ENCODE measurements at regions not wholly inside any gene's neighbourhood (a gene's known extent, or its start where the extent isn't known, plus 50 kb on each side); places are given as distances from the start of the nearest gene placed in this dataset.

DNA sequence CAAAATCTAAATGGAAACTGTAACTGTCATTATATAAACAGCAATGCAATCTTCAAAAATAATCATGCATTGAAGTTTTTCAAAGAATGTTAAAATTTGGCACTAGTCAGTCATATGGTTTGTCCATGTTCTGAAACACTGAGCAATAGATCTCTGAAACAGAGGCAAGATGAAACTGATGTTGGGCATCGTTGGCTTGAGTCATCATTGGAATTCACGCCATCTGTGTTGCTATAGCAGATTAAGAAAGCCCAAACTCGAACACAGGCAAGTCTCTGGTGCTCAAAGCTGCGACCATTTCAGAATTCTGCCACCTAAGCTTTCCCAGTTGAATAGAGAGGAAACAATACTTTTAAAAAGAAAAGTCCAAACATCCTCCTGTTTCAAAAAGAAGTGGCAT is 114.1 kb upstream of the PPARGC1A start:
- TF ChIP-seq, protein P1, sequence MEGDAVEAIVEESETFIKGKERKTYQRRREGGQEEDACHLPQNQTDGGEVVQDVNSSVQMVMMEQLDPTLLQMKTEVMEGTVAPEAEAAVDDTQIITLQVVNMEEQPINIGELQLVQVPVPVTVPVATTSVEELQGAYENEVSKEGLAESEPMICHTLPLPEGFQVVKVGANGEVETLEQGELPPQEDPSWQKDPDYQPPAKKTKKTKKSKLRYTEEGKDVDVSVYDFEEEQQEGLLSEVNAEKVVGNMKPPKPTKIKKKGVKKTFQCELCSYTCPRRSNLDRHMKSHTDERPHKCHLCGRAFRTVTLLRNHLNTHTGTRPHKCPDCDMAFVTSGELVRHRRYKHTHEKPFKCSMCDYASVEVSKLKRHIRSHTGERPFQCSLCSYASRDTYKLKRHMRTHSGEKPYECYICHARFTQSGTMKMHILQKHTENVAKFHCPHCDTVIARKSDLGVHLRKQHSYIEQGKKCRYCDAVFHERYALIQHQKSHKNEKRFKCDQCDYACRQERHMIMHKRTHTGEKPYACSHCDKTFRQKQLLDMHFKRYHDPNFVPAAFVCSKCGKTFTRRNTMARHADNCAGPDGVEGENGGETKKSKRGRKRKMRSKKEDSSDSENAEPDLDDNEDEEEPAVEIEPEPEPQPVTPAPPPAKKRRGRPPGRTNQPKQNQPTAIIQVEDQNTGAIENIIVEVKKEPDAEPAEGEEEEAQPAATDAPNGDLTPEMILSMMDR (IDR thresholded peaks at IDR 0.05) = no peak
- TF ChIP-seq POLR2A (IDR thresholded peaks at IDR 0.05) = no peak
- no peak overlapping the region for H3K4me3 ChIP-seq
- H3K9me3 ChIP-seq (replicated peaks in 1 of 3) = no peaks in the 10 kb centered on the region
- no peak for DNase-seq
- H3K4me1 ChIP-seq (replicated peaks in 1 of 2) = no peaks in the 10 kb centered on the region
- H3K27me3 ChIP-seq = no peaks in the 10 kb centered on the region
- WGBS, 4 donors = 67 to 82% (median 74%) methylated on average over 4 of the region's 4 CpGs
- intact Hi-C loops (cut with DNase I) = no loop called here
- H3K27ac ChIP-seq = no peak overlapping the region
- no peaks in the 10 kb centered on the region for H3K36me3 ChIP-seq (replicated peaks in 1 of 2)

DNA sequence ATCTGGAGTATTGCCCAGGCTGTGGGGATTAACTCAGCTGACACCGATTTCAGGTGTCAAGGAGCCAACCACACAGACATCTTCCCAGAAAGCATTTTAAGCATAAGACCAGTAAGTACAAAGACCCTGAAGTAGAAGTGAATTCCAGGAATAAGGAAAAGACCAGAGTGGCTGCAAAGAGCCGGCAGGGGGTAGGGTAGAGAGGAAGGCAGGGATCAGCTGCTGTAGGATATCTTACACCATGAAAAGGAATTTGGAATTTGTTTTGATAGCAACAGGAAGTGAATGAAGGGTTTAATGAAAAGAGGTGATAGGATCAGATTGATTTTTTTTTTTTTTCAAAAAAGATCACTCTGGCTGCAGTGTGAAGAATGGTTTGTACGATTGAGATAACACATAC is 113.6 kb upstream of the PPARGC1A start:
- WGBS, 4 donors = 64 to 81% (median 69%) methylated on average over 3 of the region's 3 CpGs
- no peak overlapping the region for H3K27ac ChIP-seq
- H3K9me3 ChIP-seq (replicated peaks in 1 of 3) = no peaks in the 10 kb centered on the region
- no peaks in the 10 kb centered on the region for H3K27me3 ChIP-seq
- DNase-seq = no peak
- TF ChIP-seq, protein P1 (IDR thresholded peaks at IDR 0.05) = no peak
- no peak for TF ChIP-seq POLR2A (IDR thresholded peaks at IDR 0.05)
- no peaks in the 10 kb centered on the region for H3K36me3 ChIP-seq (replicated peaks in 1 of 2)
- no peaks in the 10 kb centered on the region for H3K4me1 ChIP-seq (replicated peaks in 1 of 2)
- no peak overlapping the region for H3K4me3 ChIP-seq
- intact Hi-C loops (cut with DNase I) = no loop called here

DNA sequence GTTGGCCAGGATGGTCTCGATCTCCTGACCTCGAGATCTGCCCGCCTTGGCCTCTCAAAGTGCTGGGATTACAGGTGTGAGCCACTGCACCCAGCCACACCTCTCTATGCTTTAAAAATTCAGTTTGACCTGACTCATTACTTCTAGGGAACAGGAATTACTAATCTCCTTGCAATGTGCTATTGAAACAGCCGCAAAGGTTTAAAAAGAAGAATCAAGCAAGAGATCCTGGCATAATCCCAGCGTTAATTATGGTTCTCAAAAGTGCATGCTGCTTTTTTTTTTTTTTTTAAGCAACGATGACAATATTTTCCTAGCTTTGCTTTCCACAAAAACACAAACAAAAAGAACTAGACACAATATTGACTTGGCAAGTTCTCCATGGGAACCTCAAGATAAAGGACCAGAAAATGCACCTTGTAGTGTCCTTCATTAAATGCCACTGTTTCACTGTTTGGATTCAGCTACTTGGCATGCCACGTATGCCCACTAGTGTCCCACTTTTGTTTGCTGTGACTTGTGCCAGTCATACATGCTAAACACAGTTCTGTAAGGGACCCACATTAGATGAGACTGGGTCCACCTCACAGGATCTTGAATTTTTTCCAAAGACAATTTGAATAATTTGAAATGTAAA is 112.6 kb upstream of the PPARGC1A start:
- Histone ChIP-seq H3K27me3 (no peaks in the 10 kb centered on the region), H3K27ac (no peak overlapping the region), H3K36me3 (replicated peaks in 1 of 2) (no peaks in the 10 kb centered on the region), H3K4me3 (no peak overlapping the region), H3K4me1 (replicated peaks in 1 of 2) (no peaks in the 10 kb centered on the region), H3K9me3 (replicated peaks in 1 of 3) (no peaks in the 10 kb centered on the region)
- 77 to 85% (median 84%) methylated on average over 6 to 7 of the region's 7 CpGs for WGBS, 4 donors
- intact Hi-C loops (cut with DNase I) = no loop called here
- DNase-seq = no peak
- TF ChIP-seq, protein P1 (IDR thresholded peaks at IDR 0.05) = no peak
- no peak for TF ChIP-seq POLR2A (IDR thresholded peaks at IDR 0.05)

DNA sequence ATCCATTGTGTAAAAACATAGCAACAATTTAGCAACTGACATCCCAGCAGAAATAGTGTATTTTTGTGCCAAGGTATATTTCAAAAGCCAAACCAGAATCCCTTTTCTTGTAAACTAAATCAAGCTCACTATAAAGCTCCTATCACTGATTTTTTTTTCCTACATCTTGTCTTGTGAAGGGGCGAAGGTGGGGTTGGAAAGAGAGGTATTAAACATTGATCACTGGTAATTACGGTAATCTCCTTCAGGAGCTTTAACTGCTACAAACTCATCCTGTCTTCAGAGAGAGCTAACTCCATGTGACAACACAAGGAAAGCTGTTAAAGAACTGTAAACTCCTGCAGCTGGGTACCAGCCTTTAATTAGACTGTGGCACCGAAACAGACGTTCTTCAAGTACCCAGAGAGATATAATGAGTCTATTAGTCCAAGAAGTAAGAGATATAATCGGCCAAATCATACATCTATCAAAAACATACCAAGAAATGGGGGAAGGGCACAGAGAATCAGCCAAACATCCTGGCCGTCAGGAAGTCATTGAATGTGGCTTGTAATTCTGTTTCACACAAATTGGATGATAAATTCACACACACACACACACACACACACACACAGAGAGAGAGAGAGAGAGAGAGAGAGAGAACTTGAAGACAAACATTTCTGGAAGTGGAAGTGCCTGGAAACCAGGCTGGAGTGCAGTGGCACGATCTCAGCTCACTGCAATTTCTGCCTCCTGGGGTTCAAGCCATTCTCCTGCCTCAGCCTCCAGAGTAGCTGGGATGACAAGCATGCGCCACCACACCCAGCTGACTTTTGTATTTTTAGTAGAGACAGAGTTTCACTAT is 111.9 kb upstream of the PPARGC1A start:
- Histone ChIP-seq H3K27ac (no peak overlapping the region), H3K27me3 (no peaks in the 10 kb centered on the region), H3K36me3 (replicated peaks in 1 of 2) (no peaks in the 10 kb centered on the region), H3K9me3 (replicated peaks in 1 of 3) (no peaks in the 10 kb centered on the region), H3K4me3 (no peak overlapping the region), H3K4me1 (replicated peaks in 1 of 2) (no peaks in the 10 kb centered on the region)
- TF ChIP-seq POLR2A (IDR thresholded peaks at IDR 0.05) = no peak
- TF ChIP-seq, protein P1 (IDR thresholded peaks at IDR 0.05) = no peak
- 54 to 62% (median 56%) methylated on average over 8 of the region's 8 CpGs for WGBS, 4 donors
- intact Hi-C loops (cut with DNase I) = no loop called here
- no peak for DNase-seq
